Non-pigmented ciliary epithelial cell (primary cell): ENCODE measurements at regions not wholly inside any gene's neighbourhood (a gene's known extent, or its start where the extent isn't known, plus 50 kb on each side); places are given as distances from the start of the nearest gene placed in this dataset.

ENCODE experiments used
- DNase-seq: peaks from one replicate; pipeline ENCODE4 v3.0.0-alpha.2; 2010; ENCODE audit warnings: low read depth

- DNase-seq = no peak
Measured at GRCh38 chr1:182293119-182293589, 98.4 kb downstream of the GLUL start.

DNA sequence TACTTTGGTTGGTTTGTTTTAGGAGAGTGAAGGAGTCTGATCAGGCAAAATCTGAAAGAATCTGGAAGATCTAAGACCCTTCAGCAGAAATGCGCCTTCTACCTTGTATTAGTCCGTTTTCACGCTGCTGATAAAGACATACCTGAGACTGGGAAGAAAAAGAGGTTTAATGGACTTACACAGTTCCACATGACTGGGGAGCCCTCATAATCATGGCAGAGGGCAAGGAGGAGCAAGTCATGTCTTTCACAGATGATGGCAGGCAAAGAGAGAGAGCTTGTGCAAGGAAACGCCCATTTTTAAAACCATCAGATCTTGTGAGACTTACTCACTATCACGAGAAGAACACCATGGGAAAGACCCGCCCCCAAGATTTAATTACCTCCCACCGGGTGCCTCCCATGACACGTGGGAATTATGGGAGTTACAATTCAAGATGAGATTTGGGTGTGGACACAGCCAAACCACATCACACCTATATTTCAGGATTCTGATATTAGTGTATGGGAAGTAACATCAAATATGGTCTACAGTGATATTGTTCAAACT lies 99.3 kb downstream of the GLUL start:
- no peak for DNase-seq

- no peak for DNase-seq
Measured at GRCh38 chr1:182291584-182292192, 99.9 kb downstream of the GLUL start.

- DNase-seq = no peak
Measured at GRCh38 chr1:182288749-182289604, 102.6 kb downstream of the GLUL start.

- DNase-seq = no peak
Measured at GRCh38 chr1:182286761-182287160, 104.8 kb downstream of the GLUL start.

- no peak for DNase-seq
Measured at GRCh38 chr1:182283746-182284544, 107.6 kb downstream of the GLUL start.

DNA sequence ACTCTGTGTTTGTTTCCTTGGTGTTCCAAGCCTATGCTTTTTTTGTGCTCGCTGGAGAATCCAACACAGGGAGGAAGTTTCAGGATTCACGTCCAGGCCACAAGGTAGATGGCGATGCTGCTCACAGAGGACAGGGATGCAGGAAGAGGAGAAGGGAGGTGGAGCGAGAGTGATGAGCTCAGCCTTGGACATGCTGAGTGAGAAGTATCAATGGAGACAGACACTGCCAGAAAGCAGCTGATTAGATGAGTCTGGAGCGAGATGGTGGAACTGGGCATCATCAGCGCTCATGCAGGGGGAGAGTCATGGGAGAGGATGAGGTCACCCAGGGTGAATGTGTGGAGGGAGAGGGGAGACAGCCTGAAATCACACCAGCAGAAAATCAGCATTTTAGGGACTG lies 110.0 kb downstream of the GLUL start:
- no peak for DNase-seq

GRCh38 chr1:182280504-182280900 lies 111.1 kb downstream of the GLUL start:
- DNase-seq = no peak

DNA sequence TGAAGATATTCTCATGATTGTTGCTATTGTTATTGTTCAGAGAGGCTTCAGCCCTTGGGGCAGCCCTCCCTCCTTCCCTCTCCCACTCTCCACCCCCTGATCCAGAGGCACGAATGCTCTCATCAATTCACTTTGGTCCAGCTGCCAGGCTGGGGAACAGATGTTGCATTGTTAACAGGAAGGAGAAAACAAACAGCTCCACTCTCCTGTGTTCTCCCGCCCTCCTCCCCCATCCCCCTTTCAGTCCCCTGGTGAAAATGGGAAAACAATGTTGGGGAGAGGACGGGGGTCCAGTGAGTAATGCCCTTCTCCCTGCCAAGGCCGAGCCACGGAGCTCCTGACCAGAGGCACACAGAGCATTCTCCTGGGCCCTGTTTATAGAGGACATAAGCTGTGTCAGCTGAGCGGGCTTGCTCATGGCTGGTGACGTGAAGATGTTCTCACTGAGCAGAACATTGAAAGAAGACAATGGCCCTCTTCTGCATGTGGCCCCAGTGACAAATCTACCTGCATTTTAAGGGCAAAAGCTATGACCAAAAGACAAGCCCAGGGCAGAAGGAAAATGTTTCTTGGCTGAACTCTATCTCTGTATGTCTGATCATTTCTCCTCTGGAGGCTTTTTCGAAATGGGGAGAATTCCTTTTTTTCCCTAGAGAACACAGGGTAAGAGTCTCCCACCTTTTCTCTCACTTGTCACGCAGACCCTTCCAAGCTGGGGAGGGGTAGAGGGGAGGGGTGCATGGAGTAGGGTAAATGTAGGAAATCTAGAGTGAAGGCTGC lies 111.7 kb downstream of the GLUL start:
- no peak for DNase-seq

GRCh38 chr1:182279302-182279701 lies 112.3 kb downstream of the GLUL start:
- no peak for DNase-seq

- no peak for DNase-seq
Measured at GRCh38 chr1:182278144-182279054, 113.2 kb downstream of the GLUL start.

DNA sequence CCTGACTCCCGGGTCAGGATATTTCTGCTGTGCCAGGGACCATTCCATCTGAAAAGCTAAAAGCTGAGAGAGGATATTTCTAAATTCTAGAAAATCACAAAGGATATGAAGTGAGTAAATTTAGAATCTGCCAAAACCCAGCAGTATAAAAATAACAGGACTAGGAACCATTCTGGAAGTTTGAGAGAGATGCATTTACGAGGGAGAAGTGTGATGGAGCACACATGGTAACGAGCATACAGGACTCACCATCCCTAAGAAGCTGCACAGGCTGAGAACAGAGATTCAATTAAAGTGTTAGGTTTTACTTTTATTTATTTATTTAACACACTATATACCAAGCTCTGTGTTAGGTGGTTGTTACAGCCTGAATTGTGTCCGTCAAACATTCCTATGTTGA lies 116.3 kb downstream of the GLUL start:
- no peak for DNase-seq

GRCh38 chr1:182274618-182275017 lies 117.0 kb downstream of the GLUL start:
- DNase-seq = no peak

DNA sequence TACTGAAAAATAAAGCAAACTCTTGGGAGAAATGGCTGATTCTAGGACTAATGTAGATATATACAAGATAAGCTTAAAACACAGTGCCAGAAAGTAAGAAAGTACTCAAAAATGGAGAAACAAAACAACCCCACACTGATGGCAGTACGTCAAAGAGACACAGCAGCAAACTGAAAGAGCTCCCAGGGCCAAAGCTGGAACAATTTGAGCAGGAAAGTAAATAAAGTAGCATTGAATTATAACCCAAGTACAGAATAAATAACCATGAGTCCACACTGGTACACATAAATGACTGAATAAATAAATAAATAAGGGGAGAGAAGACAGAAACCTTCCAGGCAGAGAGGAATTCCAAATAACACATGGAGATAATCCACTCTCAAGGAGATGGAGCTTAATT lies 120.9 kb downstream of the GLUL start:
- DNase-seq = no peak

GRCh38 chr1:182269097-182269496 lies 122.5 kb downstream of the GLUL start:
- DNase-seq = no peak

DNA sequence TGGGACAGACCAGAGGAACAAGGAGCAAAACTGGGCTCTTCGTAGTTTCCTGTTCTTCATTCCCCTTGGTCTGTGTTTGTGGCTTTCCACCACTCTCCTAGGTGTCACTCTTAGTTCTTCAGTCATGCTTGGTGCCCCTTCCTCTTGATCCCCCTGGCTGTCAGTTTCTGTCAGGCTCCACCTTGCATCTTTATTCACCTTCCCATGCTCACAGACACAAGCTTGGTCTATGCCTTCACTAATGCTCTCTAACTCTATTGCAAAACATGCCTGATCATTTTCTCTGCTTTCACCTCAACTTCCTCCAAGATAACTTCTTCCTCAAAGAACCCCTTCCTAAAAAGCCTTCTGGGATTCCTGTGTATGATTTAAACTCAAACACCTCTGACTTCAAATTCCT lies 122.9 kb downstream of the GLUL start:
- no peak for DNase-seq

GRCh38 chr1:182264185-182264584 lies 127.4 kb downstream of the GLUL start:
- DNase-seq = no peak

DNA sequence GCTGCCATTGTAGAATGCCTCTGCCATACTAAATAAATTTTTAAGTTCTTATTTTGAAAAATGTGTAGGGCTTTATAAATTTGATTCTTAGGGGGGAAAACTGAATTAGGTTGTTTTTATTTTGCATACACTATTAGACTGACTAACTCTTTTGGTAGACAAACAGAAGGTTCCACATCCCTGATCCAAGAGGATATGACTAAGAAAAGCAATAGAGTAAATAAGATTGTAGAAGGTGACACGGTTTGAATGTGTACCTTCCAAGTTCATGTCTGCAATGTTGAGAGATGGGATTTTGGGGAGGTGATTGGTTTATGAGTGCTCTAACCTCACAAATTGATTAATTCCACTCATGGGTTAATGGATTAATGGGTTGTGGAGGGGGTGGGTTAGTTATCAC lies 127.9 kb downstream of the GLUL start:
- DNase-seq = no peak

DNA sequence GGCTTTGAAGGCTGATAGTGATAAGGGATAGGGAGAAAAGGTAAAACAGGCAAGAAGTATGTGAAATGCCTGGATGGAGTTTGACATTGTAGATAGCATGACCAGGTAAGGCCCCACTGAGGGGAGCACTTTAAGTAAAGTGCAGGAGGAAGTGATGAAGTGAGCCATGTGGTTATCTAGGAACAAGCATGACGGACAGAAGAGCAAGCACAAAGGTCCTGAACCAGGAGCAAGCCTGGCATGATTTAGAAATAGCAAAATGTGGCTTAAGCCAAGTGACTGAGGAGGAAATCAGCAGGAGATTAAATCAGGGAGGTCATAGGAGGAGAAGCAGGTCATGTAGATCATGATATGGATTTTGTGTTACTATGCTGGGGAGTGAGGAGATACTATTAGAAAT lies 129.2 kb downstream of the GLUL start:
- DNase-seq = no peak

GRCh38 chr1:182261655-182262054 lies 129.9 kb downstream of the GLUL start:
- no peak for DNase-seq

DNA sequence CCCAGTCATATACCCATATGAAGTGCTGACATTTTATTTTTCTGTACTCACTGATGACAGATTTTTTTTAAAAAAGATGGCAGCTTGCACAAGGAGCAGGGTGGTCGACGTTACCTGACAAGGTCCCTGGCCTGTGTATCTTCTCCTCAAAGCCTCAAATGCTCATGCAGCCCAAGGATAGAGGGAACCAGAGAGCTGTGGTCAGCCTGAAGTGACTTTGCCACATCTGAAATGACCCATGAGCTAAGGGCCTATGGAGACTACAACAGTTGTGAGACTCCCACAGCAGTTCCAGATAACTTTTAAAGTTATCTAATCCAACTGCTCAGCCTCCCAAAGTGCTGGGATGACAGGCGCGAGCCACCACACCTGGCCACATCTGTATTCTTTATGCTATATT lies 131.1 kb downstream of the GLUL start:
- no peak for DNase-seq
